ENCODE measurements at regions not wholly inside any gene's neighbourhood (a gene's known extent, or its start where the extent isn't known, plus 50 kb on each side); places are given as distances from the start of the nearest gene placed in this dataset.

GRCh38 chr9:134273647-134274046 lies 52.6 kb upstream of the RXRA start:
- no peak for TF ChIP-seq CTCF (optimal IDR thresholded peaks at IDR 0.05 in 1 of 3, IDR thresholded peaks at IDR 0.05 in 1 of 3, conservative IDR thresholded peaks at IDR 0.05 in 1 of 3; ENCODE audit: extremely low read depth in 1 of 3, insufficient read depth in 2 of 3, low read length in 3 of 3)
- no peak for TF ChIP-seq EZH2 (IDR thresholded peaks at IDR 0.05; ENCODE audit: low read length)

Measured in keratinocyte (primary cell).